NT2/D1 (cell line): ENCODE measurements at regions not wholly inside any gene's neighbourhood (a gene's known extent, or its start where the extent isn't known, plus 50 kb on each side); places are given as distances from the start of the nearest gene placed in this dataset.

Experiments used
- YY1 ChIP-seq: IDR thresholded peaks from 2 replicates; pipeline ENCODE4 v1.6.1; 2011; ENCODE audit not compliant: insufficient read length, insufficient read depth
- ZNF274 ChIP-seq: IDR thresholded peaks from 2 replicates; pipeline ENCODE4 v1.6.1; 2011; ENCODE audit warnings: mild to moderate bottlenecking, low read depth, low read length

GRCh38 chr17:53061446-53061845 lies 761.3 kb upstream of the KIF2B start:
- no peak for TF ChIP-seq ZNF274
- no peak for TF ChIP-seq YY1
